ENCODE measurements at regions not wholly inside any gene's neighbourhood (a gene's known extent, or its start where the extent isn't known, plus 50 kb on each side); places are given as distances from the start of the nearest gene placed in this dataset.

DNA sequence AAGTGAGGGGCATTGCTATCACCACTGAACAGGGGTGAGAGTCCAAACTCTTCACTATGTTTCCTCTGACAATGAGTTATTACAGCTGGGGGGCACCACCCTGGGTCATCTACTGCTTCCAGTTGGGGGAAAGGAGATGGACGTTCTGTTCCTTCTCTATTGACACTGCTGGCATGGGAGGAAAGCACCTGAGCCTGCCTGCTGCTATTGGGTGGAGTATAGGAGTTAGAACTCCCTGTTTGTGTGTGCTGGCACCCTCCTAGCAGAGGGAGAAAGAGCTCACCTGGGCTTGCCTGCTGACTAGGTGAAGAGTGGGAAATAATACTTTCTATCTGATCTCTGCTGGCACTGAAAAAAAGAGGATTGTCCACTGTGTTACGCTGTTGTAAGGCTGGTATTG, 163.8 kb downstream of the MSN start:
- H4K5ac ChIP-seq (ENCODE audit: insufficient read length, low read depth, low read length) = no peak overlapping the region
- no peak overlapping the region for H4K91ac ChIP-seq (replicated peaks; ENCODE audit: insufficient read length, low read length)
- H3K56ac ChIP-seq (replicated peaks; ENCODE audit: insufficient read length, low read depth, low read length) = no peak overlapping the region
- no peak overlapping the region for H3K4me2 ChIP-seq (ENCODE audit: insufficient read depth in 1 of 2, low read depth in 2 of 2, low read length in 2 of 2)
- ChIA-PET POLR2A (ENCODE audit: partially characterized antibody) (no interaction called here), CTCF (ENCODE audit: partially characterized antibody) (no interaction called here)
- H3K18ac ChIP-seq (ENCODE audit: extremely low read depth, low read length) = no peak overlapping the region
- no peak for DNase-seq (ENCODE audit: low read depth in 1 of 2, low spot score in 2 of 2)
- H3K27me3 ChIP-seq (replicated peaks in 1 of 4; ENCODE audit: control insufficient read depth in 3 of 4, extremely low read depth in 1 of 4, insufficient read depth in 3 of 4, low read length in 3 of 4) = no peaks in the 10 kb centered on the region
- no peak overlapping the region for H2BK120ac ChIP-seq (replicated peaks; ENCODE audit: low read depth, low read length)
- no peak overlapping the region for H3K9ac ChIP-seq (replicated peaks in 1 of 4; ENCODE audit: extremely low read depth in 1 of 4, low read depth in 3 of 4, low read length in 3 of 4)
- no peak overlapping the region for H2AK5ac ChIP-seq (ENCODE audit: low read depth, low read length)
- no peaks in the 10 kb centered on the region for H4K20me1 ChIP-seq (replicated peaks in 1 of 2; ENCODE audit: control insufficient read depth in 1 of 2, insufficient read depth in 2 of 2, low read length in 2 of 2)
- no peak overlapping the region for H3K4ac ChIP-seq (replicated peaks; ENCODE audit: insufficient read length, low read depth, low read length)
- no peak overlapping the region for H2AFZ ChIP-seq (ENCODE audit: low read length)
- no peak overlapping the region for H3K4me3 ChIP-seq (ENCODE audit: extremely low read depth in 1 of 4, insufficient read depth in 2 of 4, low read depth in 3 of 4, low read length in 4 of 4)
- no peaks in the 10 kb centered on the region for H3K4me1 ChIP-seq (replicated peaks in 1 of 4; ENCODE audit: control insufficient read depth in 3 of 4, insufficient read depth in 4 of 4, low read length in 3 of 4)
- H2BK20ac ChIP-seq (ENCODE audit: low read length) = no peak overlapping the region
- peaks cover 0 to 3% of the 10 kb centered on the region in 2 experiments; a peak in 1 of 4 replicates for H3K9me3 ChIP-seq (ENCODE audit: insufficient read depth in 2 of 2, low read depth in 1 of 2, low read length in 1 of 2)
- TF ChIP-seq, protein P1, sequence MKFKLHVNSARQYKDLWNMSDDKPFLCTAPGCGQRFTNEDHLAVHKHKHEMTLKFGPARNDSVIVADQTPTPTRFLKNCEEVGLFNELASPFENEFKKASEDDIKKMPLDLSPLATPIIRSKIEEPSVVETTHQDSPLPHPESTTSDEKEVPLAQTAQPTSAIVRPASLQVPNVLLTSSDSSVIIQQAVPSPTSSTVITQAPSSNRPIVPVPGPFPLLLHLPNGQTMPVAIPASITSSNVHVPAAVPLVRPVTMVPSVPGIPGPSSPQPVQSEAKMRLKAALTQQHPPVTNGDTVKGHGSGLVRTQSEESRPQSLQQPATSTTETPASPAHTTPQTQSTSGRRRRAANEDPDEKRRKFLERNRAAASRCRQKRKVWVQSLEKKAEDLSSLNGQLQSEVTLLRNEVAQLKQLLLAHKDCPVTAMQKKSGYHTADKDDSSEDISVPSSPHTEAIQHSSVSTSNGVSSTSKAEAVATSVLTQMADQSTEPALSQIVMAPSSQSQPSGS (IDR thresholded peaks at IDR 0.05; ENCODE audit: low read length) = no peak
- TF ChIP-seq GABPA (IDR thresholded peaks at IDR 0.05; ENCODE audit: borderline replicate concordance, insufficient read depth, low read length) = no peak
- TF ChIP-seq SIN3A (conservative IDR thresholded peaks at IDR 0.05 in 1 of 2, IDR thresholded peaks at IDR 0.05 in 1 of 2; ENCODE audit: low read depth in 1 of 2, low read length in 2 of 2) = no peak
- no peak for TF ChIP-seq EZH2 (IDR thresholded peaks at IDR 0.05; ENCODE audit: low read depth, low read length, severe bottlenecking)
- no peak for TF ChIP-seq CREB1 (IDR thresholded peaks at IDR 0.05)
- TF ChIP-seq BRCA1 (IDR thresholded peaks at IDR 0.05; ENCODE audit: low read depth, low read length) = no peak
- no peak for TF ChIP-seq HDAC6 (IDR thresholded peaks at IDR 0.05; ENCODE audit: low read depth, low read length)
- no peak for TF ChIP-seq TAF1 (IDR thresholded peaks at IDR 0.05; ENCODE audit: low read depth, low read length)
- TF ChIP-seq CHD1 (IDR thresholded peaks at IDR 0.05; ENCODE audit: low read depth, low read length) = no peak
- no peak for TF ChIP-seq ASH2L (IDR thresholded peaks at IDR 0.05; ENCODE audit: low read length)
- no peak for TF ChIP-seq RAD21 (IDR thresholded peaks at IDR 0.05 in 1 of 2, conservative IDR thresholded peaks at IDR 0.05 in 1 of 2; ENCODE audit: low read depth in 2 of 2, low read length in 2 of 2)
- no peak overlapping the region for H4K8ac ChIP-seq (ENCODE audit: extremely low read depth, insufficient read depth, low read length)
- H2BK5ac ChIP-seq (ENCODE audit: low read depth, low read length) = no peak overlapping the region
- no peak overlapping the region for H3K23ac ChIP-seq (ENCODE audit: insufficient read length)
- H3K27ac ChIP-seq (ENCODE audit: low read depth, low read length) = no peak overlapping the region
- no peak for FAIRE-seq
- no peaks in the 10 kb centered on the region for H3K36me3 ChIP-seq (ENCODE audit: control insufficient read depth in 2 of 4, insufficient read depth in 4 of 4, low read length in 3 of 4)
- H3K23me2 ChIP-seq (ENCODE audit: low read depth, low read length) = no peaks in the 10 kb centered on the region
- H2BK15ac ChIP-seq (ENCODE audit: low read length) = no peak overlapping the region
- H3K14ac ChIP-seq (ENCODE audit: insufficient read length) = no peak overlapping the region
- no peaks in the 10 kb centered on the region for H3K79me2 ChIP-seq (ENCODE audit: control insufficient read depth in 1 of 2, insufficient read depth in 2 of 2, low read length in 2 of 2)
- H2BK12ac ChIP-seq (ENCODE audit: low read depth, low read length) = no peak overlapping the region
- WGBS, 2 experiments (ENCODE audit: extremely low coverage in 1 of 2, insufficient coverage in 1 of 2, insufficient read length in 1 of 2, insufficient replicate concordance in 2 of 2, low coverage in 1 of 2, low lambda C conversion rate in 2 of 2, missing lambda C conversion rate in 1 of 2) = 33% methylated on average over 1 of the region's 2 CpGs; no CpG with 5 or more reads in 1 of the 2 experiments
- no peaks in the 10 kb centered on the region for H3K79me1 ChIP-seq (ENCODE audit: low read depth, low read length)

All from H1 (cell line).